Thyroid gland (tissue), 4 donors: ENCODE measurements at regions not wholly inside any gene's neighbourhood (a gene's known extent, or its start where the extent isn't known, plus 50 kb on each side); places are given as distances from the start of the nearest gene placed in this dataset.

Experiments used
- CTCF ChIP-seq, 6 experiments: fragments of 200-600 bp in 3 of 6; fragments of 450-650 bp in 3 of 6; sonication (generic) in 3 of 6; IDR thresholded peaks; one replicate each; pipeline ENCODE4 v1.5.1; 2016 to 2019; ENCODE audit warnings: antibody characterized with exemption in 6 of 6, mild to moderate bottlenecking in 2 of 6, inconsistent platforms in 1 of 6, moderate library complexity in 1 of 6
- POLR2A ChIP-seq, 2 donors: fragments of 450-650 bp; IDR thresholded peaks; one replicate each; pipeline ENCODE4 v1.6.1; 2017; ENCODE audit warnings: antibody characterized with exemption in 2 of 2, mild to moderate bottlenecking in 2 of 2, moderate library complexity in 1 of 2

- no peak for TF ChIP-seq CTCF (IDR thresholded peaks at IDR 0.05)
- TF ChIP-seq POLR2A (IDR thresholded peaks at IDR 0.05), result no peak
These were observed 96.7 kb upstream of the CHD1 start for GRCh38 chr5:99025298-99026045.
